ENCODE measurements at regions not wholly inside any gene's neighbourhood (a gene's known extent, or its start where the extent isn't known, plus 50 kb on each side); places are given as distances from the start of the nearest gene placed in this dataset.

DNA sequence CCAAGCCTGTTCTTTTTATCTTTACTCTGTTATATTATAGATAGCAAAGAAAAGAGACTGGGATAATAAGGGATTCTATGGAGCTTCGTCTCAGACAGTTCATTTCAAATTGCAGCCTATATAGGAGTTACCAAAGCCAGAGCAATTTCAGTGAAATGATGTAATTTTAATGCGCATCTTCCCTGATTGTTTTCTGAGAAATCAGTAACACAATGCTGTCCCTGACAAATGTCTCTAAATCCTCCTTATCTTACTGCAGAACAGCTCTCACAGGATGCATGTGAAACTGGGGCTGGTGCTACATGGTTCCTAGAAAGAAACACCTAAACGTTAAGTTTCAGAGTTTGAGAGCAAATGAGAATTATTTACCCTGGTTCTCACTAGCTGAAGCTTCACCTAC, 467.9 kb upstream of the ANO3 start:
- no peak for TF ChIP-seq POLR2A (IDR thresholded peaks at IDR 0.05; ENCODE audit: low read depth)
- TF ChIP-seq, protein P1, sequence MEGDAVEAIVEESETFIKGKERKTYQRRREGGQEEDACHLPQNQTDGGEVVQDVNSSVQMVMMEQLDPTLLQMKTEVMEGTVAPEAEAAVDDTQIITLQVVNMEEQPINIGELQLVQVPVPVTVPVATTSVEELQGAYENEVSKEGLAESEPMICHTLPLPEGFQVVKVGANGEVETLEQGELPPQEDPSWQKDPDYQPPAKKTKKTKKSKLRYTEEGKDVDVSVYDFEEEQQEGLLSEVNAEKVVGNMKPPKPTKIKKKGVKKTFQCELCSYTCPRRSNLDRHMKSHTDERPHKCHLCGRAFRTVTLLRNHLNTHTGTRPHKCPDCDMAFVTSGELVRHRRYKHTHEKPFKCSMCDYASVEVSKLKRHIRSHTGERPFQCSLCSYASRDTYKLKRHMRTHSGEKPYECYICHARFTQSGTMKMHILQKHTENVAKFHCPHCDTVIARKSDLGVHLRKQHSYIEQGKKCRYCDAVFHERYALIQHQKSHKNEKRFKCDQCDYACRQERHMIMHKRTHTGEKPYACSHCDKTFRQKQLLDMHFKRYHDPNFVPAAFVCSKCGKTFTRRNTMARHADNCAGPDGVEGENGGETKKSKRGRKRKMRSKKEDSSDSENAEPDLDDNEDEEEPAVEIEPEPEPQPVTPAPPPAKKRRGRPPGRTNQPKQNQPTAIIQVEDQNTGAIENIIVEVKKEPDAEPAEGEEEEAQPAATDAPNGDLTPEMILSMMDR (IDR thresholded peaks at IDR 0.05) = no peak
- TF ChIP-seq EP300 (IDR thresholded peaks at IDR 0.05) = no peak
- no peak for TF ChIP-seq POLR2AphosphoS5 (IDR thresholded peaks at IDR 0.05)
